ENCODE measurements at regions not wholly inside any gene's neighbourhood (a gene's known extent, or its start where the extent isn't known, plus 50 kb on each side); places are given as distances from the start of the nearest gene placed in this dataset.

- no peak for DNase-seq
These were observed 185.0 kb upstream of the STK17B start for GRCh38 chr2:196356332-196356731.

GRCh38 chr2:196360650-196361049 lies 189.3 kb upstream of the STK17B start:
- DNase-seq: no peak

GRCh38 chr2:196361606-196362326 lies 190.4 kb upstream of the STK17B start:
- peak in 1 of 2 donors; percentile 17 for DNase-seq

- DNase-seq: no peak
These were observed 191.7 kb upstream of the STK17B start for GRCh38 chr2:196362973-196363549.

GRCh38 chr2:196365145-196365544 lies 193.8 kb upstream of the STK17B start:
- DNase-seq: no peak

- DNase-seq: no peak
These were observed 194.5 kb upstream of the STK17B start for GRCh38 chr2:196365923-196366322.

- DNase-seq: no peak
These were observed 196.3 kb upstream of the STK17B start for GRCh38 chr2:196367633-196368032.

GRCh38 chr2:196368546-196369225 lies 197.3 kb upstream of the STK17B start:
- no peak for DNase-seq

GRCh38 chr2:196369967-196370366 lies 198.6 kb upstream of the STK17B start:
- DNase-seq: no peak

- no peak for DNase-seq
These were observed 199.0 kb upstream of the STK17B start for GRCh38 chr2:196370381-196370780.

GRCh38 chr2:196372276-196372809 lies 201.0 kb upstream of the STK17B start:
- DNase-seq: no peak

- no peak for DNase-seq
These were observed 201.7 kb upstream of the STK17B start for GRCh38 chr2:196372811-196373664.

- DNase-seq: no peak
These were observed 205.9 kb upstream of the STK17B start for GRCh38 chr2:196376984-196377877.

GRCh38 chr2:196379600-196379999 lies 208.2 kb upstream of the STK17B start:
- DNase-seq: no peak

- DNase-seq: no peak
These were observed 208.7 kb upstream of the STK17B start for GRCh38 chr2:196380098-196380497.

GRCh38 chr2:196380575-196380974 lies 209.2 kb upstream of the STK17B start:
- no peak for DNase-seq

- DNase-seq: no peak
These were observed 210.1 kb upstream of the STK17B start for GRCh38 chr2:196381464-196381863.

GRCh38 chr2:196383799-196384198 lies 212.4 kb upstream of the STK17B start:
- no peak for DNase-seq

- no peak for DNase-seq
These were observed 213.4 kb upstream of the STK17B start for GRCh38 chr2:196384729-196385128.

- no peak for DNase-seq
These were observed 218.3 kb upstream of the STK17B start for GRCh38 chr2:196389670-196390069.

Measured in right lung (tissue), 2 donors.